ENCODE measurements at regions not wholly inside any gene's neighbourhood (a gene's known extent, or its start where the extent isn't known, plus 50 kb on each side); places are given as distances from the start of the nearest gene placed in this dataset.

DNA sequence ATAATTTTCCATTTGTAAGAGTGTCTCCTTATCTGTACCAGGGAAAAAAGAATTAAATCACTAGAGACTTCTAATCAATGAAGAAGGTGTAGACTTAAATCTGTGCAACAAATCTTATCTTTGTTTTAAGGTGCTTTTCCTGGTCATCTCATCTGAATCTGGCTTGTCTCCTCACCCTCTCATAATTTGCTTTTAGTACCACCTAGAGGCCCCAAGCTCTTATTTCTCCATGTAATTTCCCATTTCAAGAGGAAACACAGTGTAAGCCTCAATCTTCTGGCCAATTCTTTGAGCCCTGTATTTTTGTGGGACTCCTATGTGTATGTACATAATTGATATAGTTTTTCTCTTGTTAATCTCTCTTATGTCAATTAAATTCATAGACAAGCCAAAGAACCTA is 1975.3 kb upstream of the CDH6 start:
- H3K36me3 ChIP-seq, result no peaks in the 10 kb centered on the region
- no peaks in the 10 kb centered on the region for H3K27me3 ChIP-seq
- no peak overlapping the region for H3K9ac ChIP-seq
- no peak for TF ChIP-seq EZH2 (IDR thresholded peaks at IDR 0.05)
- peak; percentile 38 for TF ChIP-seq CTCF (IDR thresholded peaks at IDR 0.05)
- H4K20me1 ChIP-seq (ENCODE audit: low read depth), result no peaks in the 10 kb centered on the region
- Mint-ChIP-seq H3K4me1 (no peaks in the 10 kb centered on the region), H3K27ac (no peak overlapping the region), H3K4me3 (no peak overlapping the region), H3K27me3 (ENCODE audit: insufficient read depth, low read depth) (no peaks in the 10 kb centered on the region), H3K36me3 (no peaks in the 10 kb centered on the region), H3K9me3 (no peaks in the 10 kb centered on the region)
- H3K4me1 ChIP-seq, result no peaks in the 10 kb centered on the region
- no peak overlapping the region for H2AFZ ChIP-seq (replicated peaks)
- no peaks in the 10 kb centered on the region for H3K79me2 ChIP-seq (ENCODE audit: low read depth)
- no peak overlapping the region for H3K4me2 ChIP-seq
- DNase-seq (ENCODE audit: low spot score), result no peak
- no peaks in the 10 kb centered on the region for H3F3A ChIP-seq (ENCODE audit: low read depth)
- no peak overlapping the region for H3K4me3 ChIP-seq
- H3K9me3 ChIP-seq (ENCODE audit: low read depth), result no peaks in the 10 kb centered on the region
- H3K27ac ChIP-seq, result no peak overlapping the region

- Histone ChIP-seq H3K79me2 (ENCODE audit: low read depth) (no peaks in the 10 kb centered on the region), H3K9me3 (ENCODE audit: low read depth) (no peaks in the 10 kb centered on the region), H2AFZ (replicated peaks) (no peak overlapping the region), H3K27me3 (no peaks in the 10 kb centered on the region), H3K36me3 (no peaks in the 10 kb centered on the region), H4K20me1 (ENCODE audit: low read depth) (no peaks in the 10 kb centered on the region), H3K4me2 (no peak overlapping the region), H3K27ac (no peak overlapping the region), H3K9ac (no peak overlapping the region), H3K4me1 (no peaks in the 10 kb centered on the region), H3K4me3 (no peak overlapping the region), H3F3A (ENCODE audit: low read depth) (no peaks in the 10 kb centered on the region)
- no peak for DNase-seq (ENCODE audit: low spot score)
- Mint-ChIP-seq H3K36me3 (no peaks in the 10 kb centered on the region), H3K27me3 (ENCODE audit: insufficient read depth, low read depth) (no peaks in the 10 kb centered on the region), H3K27ac (no peak overlapping the region), H3K4me1 (no peaks in the 10 kb centered on the region), H3K9me3 (no peaks in the 10 kb centered on the region), H3K4me3 (no peak overlapping the region)
- TF ChIP-seq EZH2phosphoT487 (IDR thresholded peaks at IDR 0.05) (no peak), EZH2 (IDR thresholded peaks at IDR 0.05) (no peak), CTCF (IDR thresholded peaks at IDR 0.05) (no peak)
Observed at GRCh38 chr5:29214839-29215238, 1978.6 kb upstream of the CDH6 start.

DNA sequence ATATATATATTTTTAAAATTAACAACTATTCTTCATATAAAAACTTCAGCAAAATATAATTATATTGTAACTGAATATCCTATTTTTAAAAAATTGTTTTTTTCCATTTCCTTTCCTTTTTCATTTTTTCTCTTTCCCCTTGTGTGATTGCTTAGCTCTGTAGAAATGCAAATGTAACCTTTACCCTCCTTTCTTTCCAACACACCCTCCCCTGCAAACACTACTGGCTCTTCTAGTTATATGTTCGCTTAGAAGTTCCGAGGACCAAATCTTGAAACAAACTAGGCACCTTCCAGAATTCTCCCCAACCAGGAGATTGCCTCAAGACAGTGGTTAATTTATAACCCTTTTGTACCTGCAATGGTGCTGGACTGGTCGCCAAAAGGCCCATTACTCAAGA is 1980.0 kb upstream of the CDH6 start:
- Histone ChIP-seq H2AFZ (replicated peaks) (no peak overlapping the region), H3K79me2 (ENCODE audit: low read depth) (no peaks in the 10 kb centered on the region), H4K20me1 (ENCODE audit: low read depth) (no peaks in the 10 kb centered on the region), H3K27ac (no peak overlapping the region), H3K9ac (no peak overlapping the region), H3K4me2 (no peak overlapping the region), H3F3A (ENCODE audit: low read depth) (no peaks in the 10 kb centered on the region), H3K9me3 (ENCODE audit: low read depth) (no peaks in the 10 kb centered on the region), H3K4me3 (no peak overlapping the region), H3K4me1 (no peaks in the 10 kb centered on the region), H3K36me3 (no peaks in the 10 kb centered on the region), H3K27me3 (no peaks in the 10 kb centered on the region)
- no peaks in the 10 kb centered on the region for H3K4me1 Mint-ChIP-seq
- no peak overlapping the region for H3K27ac Mint-ChIP-seq
- TF ChIP-seq EZH2 (IDR thresholded peaks at IDR 0.05), result no peak
- no peak for TF ChIP-seq EZH2phosphoT487 (IDR thresholded peaks at IDR 0.05)
- TF ChIP-seq CTCF (IDR thresholded peaks at IDR 0.05), result no peak
- H3K27me3 Mint-ChIP-seq (ENCODE audit: insufficient read depth, low read depth), result no peaks in the 10 kb centered on the region
- no peak for DNase-seq (ENCODE audit: low spot score)
- no peak overlapping the region for H3K4me3 Mint-ChIP-seq
- no peaks in the 10 kb centered on the region for H3K36me3 Mint-ChIP-seq
- H3K9me3 Mint-ChIP-seq, result no peaks in the 10 kb centered on the region

DNA sequence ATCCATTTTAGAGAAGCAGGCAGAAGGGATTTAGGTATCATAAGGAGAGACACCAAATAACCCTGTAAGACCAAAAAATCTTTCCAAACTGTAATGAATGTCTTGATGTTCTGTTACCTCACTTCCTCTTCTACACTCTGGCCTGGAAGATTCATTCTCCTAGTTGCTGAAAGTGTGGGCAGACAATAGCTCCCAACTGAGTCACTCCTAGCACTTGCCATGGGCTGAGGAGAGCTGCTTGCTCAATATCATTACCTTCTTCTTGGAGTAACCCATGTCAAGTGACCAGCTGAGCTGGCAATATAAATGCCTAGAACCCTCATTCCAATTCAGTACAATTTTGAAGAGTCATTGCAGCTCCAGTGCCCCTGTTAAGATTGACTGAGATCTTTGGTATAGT is 1985.5 kb upstream of the CDH6 start:
- Histone ChIP-seq H3K4me3 (no peak overlapping the region), H3F3A (ENCODE audit: low read depth) (no peaks in the 10 kb centered on the region), H3K4me1 (no peaks in the 10 kb centered on the region), H3K27ac (no peak overlapping the region), H3K9me3 (ENCODE audit: low read depth) (no peaks in the 10 kb centered on the region), H3K79me2 (ENCODE audit: low read depth) (no peaks in the 10 kb centered on the region), H2AFZ (replicated peaks) (no peak overlapping the region), H3K27me3 (no peaks in the 10 kb centered on the region), H3K9ac (no peak overlapping the region), H3K36me3 (no peaks in the 10 kb centered on the region), H3K4me2 (no peak overlapping the region), H4K20me1 (ENCODE audit: low read depth) (no peaks in the 10 kb centered on the region)
- no peak for TF ChIP-seq CTCF (IDR thresholded peaks at IDR 0.05)
- Mint-ChIP-seq H3K4me1 (no peaks in the 10 kb centered on the region), H3K27ac (no peak overlapping the region), H3K36me3 (no peaks in the 10 kb centered on the region), H3K4me3 (no peak overlapping the region), H3K9me3 (no peaks in the 10 kb centered on the region), H3K27me3 (ENCODE audit: insufficient read depth, low read depth) (no peaks in the 10 kb centered on the region)
- no peak for DNase-seq (ENCODE audit: low spot score)
